GM10248 (cell line): ENCODE measurements at regions not wholly inside any gene's neighbourhood (a gene's known extent, or its start where the extent isn't known, plus 50 kb on each side); places are given as distances from the start of the nearest gene placed in this dataset.

ENCODE experiments used
- CTCF ChIA-PET: fragments of 300-600 bp; sonication (Branson Sonifier 250); formaldehyde crosslinking; extraction: SDS; loops from one replicate; lab custom pipeline; 2021; ENCODE audit warnings: antibody characterized with exemption; lab: Yijun Ruan, JAX
- POLR2A ChIA-PET: fragments of 350-650 bp; sonication (Branson Sonifier 250); formaldehyde crosslinking; extraction: SDS; loops from one replicate; lab custom pipeline; 2020; ENCODE audit warnings: antibody characterized with exemption; lab: Yijun Ruan, JAX
- DNase-seq: peaks from one replicate; pipeline ENCODE4 v3.0.0; 2012; ENCODE audit errors: extremely low spot score
- CTCF ChIP-seq: IDR thresholded peaks from 2 replicates; pipeline ENCODE4 v1.5.1; 2012; ENCODE audit warnings: mild to moderate bottlenecking, low read depth; ENCODE audit errors: extremely low read depth, missing control alignments, control extremely low read depth

- POLR2A ChIA-PET: no interaction called here
- no peak for TF ChIP-seq CTCF
- DNase-seq: no peak
- CTCF ChIA-PET: interaction anchor here (1.3 kb wide), 1 partner anchor 19 kb away, joined by 4 read pairs; no protein-coding TSS in a partner anchor
Observed at GRCh38 chr11:110989428-110990133, 255.9 kb upstream of the POU2AF2 start.

- ChIA-PET POLR2A (no interaction called here), CTCF (no interaction called here)
- no peak for TF ChIP-seq CTCF
- DNase-seq: no peak
Observed at GRCh38 chr11:110988671-110989070, 256.9 kb upstream of the POU2AF2 start.

- no peak for DNase-seq
- no peak for TF ChIP-seq CTCF
- ChIA-PET POLR2A (no interaction called here), CTCF (no interaction called here)
Observed at GRCh38 chr11:110986016-110986415, 259.5 kb upstream of the POU2AF2 start.

GRCh38 chr11:110985547-110985946 is 260.0 kb upstream of the POU2AF2 start:
- TF ChIP-seq CTCF: no peak
- POLR2A ChIA-PET: no interaction called here
- CTCF ChIA-PET: no interaction called here
- no peak for DNase-seq

GRCh38 chr11:110984693-110985092 is 260.8 kb upstream of the POU2AF2 start:
- DNase-seq: no peak
- ChIA-PET POLR2A (no interaction called here), CTCF (no interaction called here)
- no peak for TF ChIP-seq CTCF

GRCh38 chr11:110984147-110984546 is 261.4 kb upstream of the POU2AF2 start:
- CTCF ChIA-PET: no interaction called here
- POLR2A ChIA-PET: no interaction called here
- no peak for TF ChIP-seq CTCF
- DNase-seq: no peak
